ENCODE measurements at regions not wholly inside any gene's neighbourhood (a gene's known extent, or its start where the extent isn't known, plus 50 kb on each side); places are given as distances from the start of the nearest gene placed in this dataset.
"Not testable (repeated sequence)": the region's sequence is repeated elsewhere in the genome, so short reads cannot be mapped to it uniquely, and the experiment has no call there.

DNA sequence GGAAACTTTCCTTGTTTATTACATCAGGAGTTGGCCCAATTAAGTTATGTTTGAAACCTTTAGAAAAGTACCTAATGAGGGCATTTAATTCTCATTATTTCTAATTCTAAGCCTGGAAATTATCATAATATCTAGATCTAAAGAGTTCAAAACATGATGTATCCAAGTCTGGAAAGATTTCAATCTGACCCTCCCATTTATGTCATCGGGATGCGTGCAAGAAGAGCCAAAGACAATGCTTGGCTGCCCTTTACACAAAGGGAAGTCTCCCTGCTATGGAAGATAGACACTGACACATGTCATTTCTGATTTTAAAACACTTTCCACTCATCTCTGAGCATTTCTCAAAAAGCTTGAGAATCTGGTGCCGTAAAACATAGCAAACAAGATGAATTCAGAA lies 222.4 kb downstream of the ANTXR2 start:
- no peak for DNase-seq

DNA sequence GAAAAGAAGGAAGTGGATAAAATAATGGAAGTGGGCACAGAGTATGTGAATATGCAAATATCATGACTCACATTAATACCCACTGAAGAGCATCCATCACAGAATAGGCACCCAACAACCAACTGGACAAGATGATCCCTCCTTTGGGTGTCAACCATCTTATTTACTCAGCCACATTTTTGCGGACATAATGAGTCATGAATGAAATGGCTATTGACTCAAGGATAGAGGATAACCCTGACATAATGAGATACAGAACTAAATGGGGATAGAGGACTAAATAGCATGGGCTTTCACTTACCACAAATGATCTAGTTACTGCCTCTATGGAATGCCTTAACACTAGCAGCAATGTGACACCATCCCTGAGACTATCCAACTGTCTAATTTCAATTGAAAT lies 224.7 kb downstream of the ANTXR2 start:
- no peak for DNase-seq

DNA sequence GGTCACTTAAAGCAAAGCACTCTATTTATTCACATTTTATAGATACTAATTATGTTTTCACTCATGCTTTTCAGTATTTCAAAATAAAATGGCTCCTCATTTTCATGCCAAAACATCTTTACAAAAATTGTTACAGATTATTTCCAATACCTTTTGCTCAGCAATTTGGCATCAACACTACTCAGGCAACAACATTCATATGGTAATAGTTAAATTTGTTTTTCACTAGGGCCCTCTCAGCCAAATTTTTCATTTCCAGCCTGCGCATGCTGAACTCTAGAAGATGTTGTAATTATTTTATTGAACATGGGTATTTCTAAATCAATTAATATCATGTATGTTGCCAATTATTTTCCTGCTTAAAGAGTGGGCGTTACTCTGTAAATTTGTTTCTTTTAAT lies 225.6 kb downstream of the ANTXR2 start:
- DNase-seq, result no peak

DNA sequence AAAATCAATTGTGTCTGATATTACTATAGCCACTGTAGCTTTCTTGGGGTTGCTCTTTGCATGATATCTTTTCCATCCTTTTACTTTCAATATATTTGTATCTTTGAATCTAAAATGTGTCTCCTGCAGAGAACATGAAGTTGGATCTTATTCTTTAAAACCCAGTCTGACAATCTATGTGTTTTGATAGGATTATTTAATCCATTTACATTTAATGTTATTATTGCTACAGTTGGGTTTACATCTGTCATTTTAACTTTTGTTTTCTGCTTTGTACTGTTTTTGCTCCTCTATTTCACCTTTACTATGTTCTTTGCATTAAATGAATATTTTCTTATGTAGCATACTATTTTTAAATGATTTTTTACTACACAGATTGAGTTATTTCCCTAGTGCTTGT lies 230.9 kb downstream of the ANTXR2 start:
- no peak for DNase-seq

DNA sequence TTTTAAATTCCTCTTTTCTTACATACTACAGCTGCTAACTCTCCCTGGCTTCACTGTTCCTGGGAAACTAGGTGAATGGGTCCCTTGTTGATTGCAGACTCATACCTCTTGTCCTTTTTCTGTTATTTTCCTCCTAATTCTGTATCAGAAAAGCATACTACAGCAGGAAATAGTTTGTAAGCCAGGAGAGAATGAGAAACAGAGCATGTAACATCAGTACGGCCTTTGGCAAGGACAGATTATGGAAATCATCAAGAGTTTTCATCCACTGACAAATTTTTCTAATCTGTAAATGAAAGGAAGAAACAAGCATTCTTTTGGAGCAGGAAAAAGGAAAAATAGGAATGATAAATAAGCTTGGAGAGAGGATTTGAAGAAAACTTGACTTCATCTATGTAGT lies 239.2 kb downstream of the ANTXR2 start:
- no peak for DNase-seq

DNA sequence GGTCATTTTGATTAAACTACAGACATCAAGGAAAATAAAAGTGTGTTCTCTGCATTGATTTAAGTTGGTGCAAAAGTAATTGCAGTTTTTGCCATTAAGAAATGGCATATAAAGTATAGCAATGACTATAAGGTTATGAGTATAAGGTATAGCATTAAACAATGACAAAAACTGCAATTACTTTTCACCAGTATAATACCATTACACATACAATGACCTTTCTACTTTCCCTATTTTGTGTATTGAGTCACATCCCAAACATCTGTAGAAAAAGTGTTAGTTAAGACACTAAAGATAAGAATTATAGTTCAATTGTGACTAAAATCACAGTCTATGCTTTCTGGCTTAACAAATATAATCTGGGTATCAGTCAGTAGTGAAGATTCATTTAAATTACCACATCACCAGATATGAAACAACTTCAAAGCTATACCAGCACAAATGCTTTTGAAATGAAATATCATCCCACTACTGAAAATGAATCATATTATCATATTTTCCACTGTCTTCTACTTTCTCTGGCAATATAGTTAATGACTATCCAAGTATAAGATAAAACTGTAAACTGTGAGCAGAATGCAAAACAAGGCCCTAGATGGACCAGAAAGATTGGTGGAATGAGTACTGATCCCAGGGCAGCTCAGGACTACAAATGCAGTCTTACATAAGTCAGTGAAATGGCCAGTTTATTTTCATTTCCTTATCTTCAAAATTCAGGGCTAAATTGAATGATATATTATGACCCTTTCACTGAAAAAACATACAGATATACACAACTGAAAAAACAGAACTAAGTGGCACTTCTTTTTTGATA lies 241.1 kb downstream of the ANTXR2 start:
- DNase-seq, result no peak

DNA sequence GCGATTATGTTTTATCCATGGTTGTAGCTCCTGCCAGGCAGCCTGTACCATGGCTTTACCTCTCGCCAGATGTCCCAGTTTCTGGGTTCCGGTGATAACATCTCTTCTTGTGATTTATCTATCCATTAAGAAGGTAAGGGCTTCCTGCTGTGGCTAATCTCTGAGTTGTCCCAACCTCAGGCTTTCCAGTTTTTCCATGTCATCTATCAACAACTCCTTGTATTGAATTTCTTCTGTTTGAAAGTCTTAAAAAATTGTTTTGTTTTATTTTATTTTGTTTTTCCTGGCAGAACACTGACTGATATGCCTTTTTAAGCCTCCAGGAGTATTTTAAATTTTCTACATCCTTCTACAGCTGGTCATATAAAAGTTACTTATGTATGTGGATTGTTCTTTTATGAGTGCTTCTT lies 241.9 kb downstream of the ANTXR2 start:
- DNase-seq, result no peak

DNA sequence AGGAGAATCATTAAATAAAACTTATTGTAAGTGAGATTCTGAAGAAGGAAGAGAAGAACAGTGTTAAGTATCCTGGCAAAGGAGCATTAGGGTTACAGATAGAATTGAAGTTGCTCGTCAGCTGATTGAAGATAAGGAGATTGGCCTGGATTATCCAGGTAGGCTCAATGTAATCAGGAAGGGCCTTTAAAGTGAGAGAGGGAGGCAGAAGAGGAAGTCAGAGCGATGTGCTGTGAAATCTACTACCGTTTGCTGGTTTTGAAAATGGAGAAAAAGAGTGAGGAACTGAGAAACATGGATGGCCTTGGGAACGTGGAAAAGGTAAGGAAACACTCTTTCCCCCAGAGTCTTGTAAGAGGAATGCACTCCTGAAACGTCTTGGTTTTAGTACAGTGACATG lies 245.7 kb downstream of the ANTXR2 start:
- DNase-seq, result no peak

DNA sequence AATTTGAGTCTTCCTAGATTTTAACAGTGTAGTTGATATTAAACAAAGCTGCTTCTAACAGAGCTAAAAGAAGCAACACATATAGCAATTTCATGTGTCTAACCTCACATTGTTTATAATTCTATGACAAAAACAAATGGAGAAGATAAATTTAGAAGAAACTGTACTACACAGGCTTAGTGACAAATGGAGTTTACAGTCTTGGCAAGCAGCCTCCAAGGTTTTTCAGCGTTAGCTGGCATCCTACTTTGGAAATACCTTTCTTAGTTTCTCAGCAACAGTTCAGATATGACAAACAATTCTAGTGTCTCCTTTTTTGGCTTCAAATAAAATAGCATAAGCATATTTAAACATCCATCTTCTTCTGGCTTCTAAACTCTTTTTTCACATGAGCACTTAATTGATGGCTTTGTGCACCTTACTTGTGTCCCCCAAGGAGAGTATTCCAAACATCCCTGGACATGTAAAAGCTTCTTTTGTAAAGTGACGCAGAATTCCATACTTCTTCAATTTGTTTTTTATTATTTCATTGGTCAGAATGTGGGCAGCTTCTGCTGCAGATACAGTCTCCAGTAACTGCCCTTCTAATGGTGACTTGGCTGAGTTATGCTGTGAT lies 249.8 kb downstream of the ANTXR2 start:
- DNase-seq, result no peak

DNA sequence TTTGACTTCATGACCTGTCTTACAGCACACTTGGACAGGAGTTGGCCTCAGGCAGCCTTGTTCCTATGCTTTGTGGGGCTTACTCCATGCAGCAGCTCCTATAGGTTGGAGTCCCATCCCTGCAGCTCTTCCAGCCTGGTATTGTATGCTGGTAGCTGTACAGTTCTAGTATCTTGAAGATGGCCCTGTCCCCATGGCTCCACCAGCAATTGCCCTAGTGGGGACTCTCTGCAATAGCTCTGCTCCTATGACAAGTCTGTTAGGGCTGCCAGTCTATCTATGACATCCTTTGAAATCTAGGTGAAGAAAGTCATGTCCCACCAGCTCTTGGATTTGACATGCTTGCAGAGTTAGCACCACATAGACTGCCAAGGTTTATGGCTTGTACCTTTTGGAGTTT lies 252.6 kb downstream of the ANTXR2 start:
- no peak for DNase-seq

DNA sequence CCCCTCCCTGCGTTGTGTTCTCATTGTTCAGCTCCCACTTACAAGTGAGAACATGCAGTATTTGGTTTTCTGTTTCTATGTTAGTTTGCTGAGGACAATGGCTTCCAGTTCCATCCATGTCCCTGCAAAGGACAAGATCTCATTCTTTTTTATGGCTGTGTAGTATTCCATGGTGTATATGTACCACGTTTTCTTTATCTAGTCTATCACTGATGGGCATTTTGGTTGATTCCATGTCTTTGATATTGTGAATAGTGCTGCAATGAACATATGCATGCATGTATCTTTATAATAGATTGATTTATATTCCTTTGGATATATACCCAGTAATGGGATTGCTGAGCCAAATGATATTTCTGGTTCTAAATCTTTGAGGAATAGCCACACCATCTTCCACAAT lies 265.1 kb downstream of the ANTXR2 start:
- DNase-seq, result not testable (repeated sequence)

DNA sequence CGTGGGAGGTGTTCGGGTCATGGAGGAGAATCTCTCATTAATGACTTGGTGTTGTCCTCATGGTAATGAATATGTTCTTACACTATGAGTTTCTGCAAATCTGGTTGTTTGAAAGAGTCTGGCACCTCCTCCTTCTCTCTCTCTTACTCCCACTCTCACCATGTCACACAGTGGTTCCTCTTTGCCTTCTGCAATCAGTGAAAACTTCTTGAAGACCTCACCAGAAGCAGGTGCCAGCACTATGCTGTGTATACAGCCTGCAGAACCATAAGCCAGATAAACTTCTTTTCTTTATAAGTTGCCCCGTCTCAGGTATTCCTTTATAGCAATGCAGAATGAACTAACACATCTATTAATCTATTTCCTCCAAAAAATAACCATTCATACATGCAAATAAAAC lies 275.0 kb downstream of the ANTXR2 start:
- DNase-seq, result no peak

DNA sequence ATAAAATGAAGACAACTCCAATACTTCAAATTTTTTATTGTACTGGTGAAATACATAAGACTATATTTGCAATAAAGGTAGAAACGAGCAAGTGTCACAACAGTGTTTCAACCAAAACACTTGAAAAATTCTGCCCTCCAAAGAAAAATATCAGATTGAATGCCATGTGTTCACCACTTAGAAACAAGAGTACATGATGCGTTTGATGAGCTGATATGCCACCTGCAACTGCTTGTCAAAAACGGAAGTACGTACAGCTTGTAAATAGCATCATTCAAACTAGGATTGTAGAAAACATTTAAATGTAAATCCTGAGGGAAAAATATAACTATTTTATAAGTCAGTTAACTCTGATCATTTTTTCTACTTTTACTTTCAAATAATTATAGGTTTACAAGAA lies 276.1 kb downstream of the ANTXR2 start:
- no peak for DNase-seq

DNA sequence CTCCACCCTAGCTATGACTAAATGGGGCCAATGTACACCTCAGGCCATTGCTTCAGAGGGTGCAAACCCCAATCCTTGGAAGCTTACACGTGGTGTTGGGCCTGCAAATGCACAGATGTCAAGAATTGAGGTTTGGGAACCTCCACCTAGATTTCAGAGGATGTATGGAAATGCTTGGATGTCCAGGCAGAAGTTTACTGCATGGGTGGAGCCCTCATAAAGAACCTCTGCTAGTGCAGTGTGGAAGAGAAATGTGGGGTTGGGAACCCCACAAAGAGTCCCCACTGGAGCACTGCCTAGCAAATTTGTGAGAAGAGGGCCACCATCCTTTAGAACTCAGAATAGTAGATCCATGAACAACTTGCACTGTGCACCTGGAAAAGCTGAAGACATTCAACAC lies 284.1 kb downstream of the ANTXR2 start:
- DNase-seq, result no peak

DNA sequence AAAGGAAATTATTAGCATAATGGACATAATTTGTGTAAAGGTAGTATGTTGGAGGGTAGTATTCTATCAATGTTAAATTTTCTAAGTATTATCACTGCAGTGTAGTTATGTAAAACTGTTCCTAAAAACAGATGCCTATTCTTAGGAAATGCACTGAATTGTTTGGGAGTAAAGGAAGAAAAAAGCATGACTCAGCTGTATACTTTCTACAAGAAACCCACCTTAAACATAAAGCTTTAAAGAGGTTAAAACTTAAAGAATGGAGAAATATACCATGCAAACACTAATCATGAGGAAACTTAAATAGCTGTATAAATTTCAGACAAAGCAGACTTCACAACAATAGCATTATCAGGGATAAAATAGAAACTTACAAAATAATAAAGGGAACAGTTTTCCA lies 292.9 kb downstream of the ANTXR2 start:
- DNase-seq, result no peak

DNA sequence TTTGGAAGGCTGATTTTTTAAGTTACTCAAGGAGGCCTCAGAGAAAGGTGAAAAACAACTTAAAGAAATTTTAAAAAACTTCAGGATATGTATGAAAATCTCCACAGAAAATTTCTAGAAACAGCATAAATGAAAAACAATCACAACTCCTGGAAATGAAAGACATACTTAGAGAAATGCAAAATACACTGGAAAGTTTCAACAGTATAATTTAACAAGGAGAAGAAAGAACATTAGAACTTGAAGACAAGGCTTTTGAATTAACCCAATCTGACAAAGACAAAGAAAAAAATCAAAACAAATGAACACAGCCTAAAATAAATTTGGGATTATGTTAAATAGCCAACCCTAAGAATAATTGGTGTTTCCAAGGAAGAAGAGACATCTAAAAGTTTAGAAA lies 300.5 kb downstream of the ANTXR2 start:
- DNase-seq, result no peak

DNA sequence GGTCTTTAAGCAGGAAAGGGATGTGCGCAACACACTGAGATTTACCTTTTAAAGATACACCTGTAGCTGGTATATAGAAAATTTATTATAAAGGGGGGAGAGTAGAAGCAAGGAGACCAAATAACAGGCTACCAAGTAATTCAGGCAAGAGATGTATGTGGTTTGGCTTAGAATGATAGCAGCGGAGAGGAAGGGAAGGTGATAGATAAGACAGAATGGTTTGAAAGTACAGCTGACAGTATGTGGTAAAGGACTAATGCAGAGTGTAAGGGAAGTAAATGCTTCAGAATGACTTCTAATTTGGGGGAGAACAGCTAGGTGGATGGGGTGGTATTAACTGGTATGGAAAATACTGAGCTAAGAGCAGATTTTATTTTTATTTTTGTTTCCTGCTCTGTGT lies 308.9 kb downstream of the ANTXR2 start:
- DNase-seq, result no peak

DNA sequence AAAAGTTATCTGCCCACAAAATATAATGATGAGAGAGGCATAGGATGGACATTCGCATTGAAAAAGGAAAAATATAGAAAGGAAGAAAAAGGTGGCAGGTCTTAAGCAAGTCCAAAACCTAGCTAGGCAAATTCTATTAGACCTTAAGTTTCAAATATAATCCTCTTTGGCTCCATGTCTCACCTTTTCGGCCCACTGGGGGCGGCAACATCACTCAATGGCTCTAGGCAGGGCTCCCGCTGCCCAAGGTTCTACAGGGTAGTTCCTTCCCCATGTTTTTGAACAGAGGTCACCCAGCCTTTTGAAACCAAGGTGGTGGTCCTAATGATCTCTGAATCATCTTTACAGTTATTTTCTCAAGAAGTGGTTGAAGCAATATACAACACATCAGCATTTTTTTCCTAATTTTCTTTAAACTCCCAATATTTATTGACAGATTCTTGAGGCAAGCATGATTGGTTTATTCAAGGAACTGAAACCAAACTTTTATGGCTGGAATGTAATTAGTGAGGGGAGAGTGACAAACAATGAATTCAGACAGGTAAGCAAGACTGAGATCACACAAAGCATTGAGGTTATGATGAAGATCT lies 309.4 kb downstream of the ANTXR2 start:
- DNase-seq, result no peak

DNA sequence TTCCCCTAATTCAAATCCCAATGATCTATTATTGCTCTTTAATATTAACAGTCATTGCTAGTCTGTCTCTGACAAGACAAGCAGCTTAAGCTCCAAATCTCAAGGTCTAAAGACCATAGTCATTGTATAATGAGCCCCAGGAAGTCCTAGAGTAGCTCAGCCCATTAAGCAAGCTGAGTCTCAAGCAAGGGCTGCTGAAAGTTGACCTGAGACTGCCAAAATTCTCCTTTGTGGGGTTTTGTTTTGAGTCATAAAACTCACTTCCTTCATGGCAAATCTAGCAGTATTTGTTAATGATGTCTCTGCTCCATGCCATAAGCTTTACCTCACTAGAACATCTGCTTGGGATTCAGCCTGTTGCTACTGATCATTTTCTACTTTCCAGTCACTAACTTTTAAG lies 313.2 kb downstream of the ANTXR2 start:
- DNase-seq, result no peak

DNA sequence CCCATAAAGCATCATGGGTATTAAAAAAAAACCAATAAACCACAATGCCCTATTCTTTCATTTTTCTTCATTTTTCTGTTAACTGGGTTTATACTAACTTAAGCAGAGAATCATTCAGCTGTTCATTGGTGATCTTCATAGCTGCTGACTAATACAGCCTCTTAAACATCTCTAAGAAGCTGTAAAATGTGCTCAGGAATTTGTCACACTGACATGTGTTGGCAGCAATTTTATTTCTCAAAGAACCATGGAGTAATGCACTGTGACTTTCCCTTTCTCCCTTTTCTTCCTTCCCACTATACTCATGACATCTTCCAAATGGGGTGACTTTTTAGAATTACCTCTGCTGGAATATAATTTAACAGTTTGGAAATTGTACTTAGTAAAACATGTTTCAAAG lies 315.4 kb downstream of the ANTXR2 start:
- no peak for DNase-seq

DNA sequence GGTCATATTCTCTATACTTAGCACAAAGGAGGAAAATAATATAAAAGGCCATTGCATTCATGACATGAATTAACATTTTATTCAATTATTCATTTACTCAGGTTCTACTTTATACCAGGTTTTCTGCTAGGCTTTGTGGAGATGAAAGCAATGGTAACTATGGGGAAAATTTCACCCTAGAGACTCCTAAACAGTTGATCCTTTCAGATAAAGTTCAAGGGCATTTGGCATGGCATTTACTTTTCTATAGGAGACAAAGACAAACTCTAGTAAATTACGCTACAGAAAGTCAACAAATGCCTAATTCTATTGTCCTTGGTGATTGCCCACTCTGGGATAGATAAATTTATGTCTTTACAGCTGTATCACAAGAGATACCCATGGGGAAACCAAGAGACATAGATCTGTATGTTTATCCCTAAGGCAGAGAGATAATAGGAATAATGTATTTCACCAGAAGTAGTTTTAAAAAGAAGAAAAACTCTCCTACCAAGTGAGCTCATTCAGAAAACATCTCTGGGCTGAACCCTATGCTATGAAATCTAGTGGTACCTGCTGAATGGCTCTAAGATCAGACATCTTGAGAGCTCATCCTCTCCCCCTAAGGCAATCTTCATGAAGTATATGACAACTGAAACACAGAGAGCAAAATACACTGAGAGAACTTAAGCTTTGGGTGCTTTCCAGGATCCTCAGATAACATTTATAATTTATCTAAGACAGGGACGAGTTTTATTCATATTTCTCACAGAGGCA lies 316.7 kb downstream of the ANTXR2 start:
- DNase-seq, result no peak

DNA sequence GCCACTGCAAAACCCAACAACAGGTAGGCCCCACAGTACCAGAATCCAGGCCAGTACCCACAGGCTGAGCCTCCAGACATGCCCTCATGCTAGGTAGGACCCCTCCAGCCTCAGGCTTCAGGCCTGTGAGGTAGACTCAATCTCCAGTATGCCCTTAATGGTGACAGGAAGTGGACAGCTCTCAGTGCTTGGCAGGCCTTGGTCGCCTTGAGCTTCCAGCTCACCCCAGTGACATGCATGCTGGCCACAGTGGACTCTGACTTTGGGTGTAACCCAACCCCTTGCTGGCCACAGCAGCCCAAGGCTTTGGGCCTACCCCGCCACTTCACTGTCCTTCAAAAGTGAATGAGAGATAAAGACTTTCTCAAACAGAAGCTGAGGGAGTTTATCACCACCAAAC lies 324.2 kb downstream of the ANTXR2 start:
- no peak for DNase-seq

DNA sequence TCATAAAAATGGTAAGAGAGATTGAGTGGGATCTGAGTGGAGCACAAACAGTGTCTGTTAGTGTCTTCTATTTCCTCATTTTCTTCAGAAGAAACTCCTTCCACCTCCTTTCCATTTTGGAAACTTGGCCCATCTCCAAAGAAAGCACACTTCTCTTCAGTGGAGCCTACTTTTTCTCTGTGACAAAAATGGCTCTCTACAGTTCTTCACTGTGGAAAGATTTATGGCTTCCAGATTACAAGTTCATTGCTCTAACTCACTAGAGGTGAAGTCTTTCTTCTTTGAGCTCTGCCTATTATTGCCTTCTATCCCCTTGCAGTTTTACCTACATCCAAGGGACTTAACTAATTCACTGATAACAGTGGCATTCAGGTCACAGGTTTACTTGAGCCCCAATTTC lies 325.8 kb downstream of the ANTXR2 start:
- no peak for DNase-seq

DNA sequence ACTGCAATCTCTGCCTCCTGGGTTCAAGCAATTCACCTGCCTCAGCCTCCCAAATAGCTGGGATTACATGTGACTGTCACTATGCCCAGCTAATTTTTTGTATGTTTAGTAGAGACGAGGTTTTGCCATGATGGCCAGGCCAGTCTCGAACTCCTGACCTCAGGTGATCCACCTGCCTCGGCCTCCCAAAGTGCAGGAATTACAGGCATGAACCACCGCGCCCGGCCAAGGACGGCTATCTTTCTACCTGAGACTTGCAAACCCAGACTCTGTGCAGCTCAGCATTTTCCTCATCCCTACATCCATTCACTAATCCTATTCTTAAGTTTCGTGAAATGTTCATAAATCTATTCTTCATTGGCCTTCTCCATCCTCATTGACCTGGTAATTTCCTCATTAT lies 330.0 kb downstream of the ANTXR2 start:
- no peak for DNase-seq

Measured in NCI-H1092 (cell line).